ENCODE measurements at regions not wholly inside any gene's neighbourhood (a gene's known extent, or its start where the extent isn't known, plus 50 kb on each side); places are given as distances from the start of the nearest gene placed in this dataset.

DNA sequence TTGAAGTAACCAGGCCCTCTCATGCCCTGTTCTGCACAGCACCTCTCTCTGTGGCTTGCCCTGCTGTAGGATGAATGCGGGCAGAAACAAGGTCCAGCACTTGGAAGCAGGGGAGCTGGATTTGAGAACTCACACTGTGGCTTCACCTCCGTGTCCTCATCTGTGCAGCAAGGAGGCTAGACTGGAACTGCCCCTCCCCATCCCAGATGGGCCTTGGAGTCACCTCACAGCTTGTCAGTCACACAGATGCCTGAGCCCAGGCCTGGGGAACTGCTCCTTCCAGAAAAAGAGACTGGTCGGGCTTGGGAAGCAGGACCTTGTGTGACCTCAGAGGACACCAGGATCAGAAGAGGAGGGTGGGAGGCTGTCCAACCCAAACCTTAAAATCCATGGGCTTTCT, 180.8 kb downstream of the CCT6B start:
- TF ChIP-seq YY1 (IDR thresholded peaks at IDR 0.05; ENCODE audit: insufficient read depth, insufficient read length), result no peak
- peak; percentile 67 for TF ChIP-seq ZNF274 (IDR thresholded peaks at IDR 0.05; ENCODE audit: low read depth, low read length)
